ENCODE measurements at regions not wholly inside any gene's neighbourhood (a gene's known extent, or its start where the extent isn't known, plus 50 kb on each side); places are given as distances from the start of the nearest gene placed in this dataset.
"Not testable (repeated sequence)": the region's sequence is repeated elsewhere in the genome, so short reads cannot be mapped to it uniquely, and the experiment has no call there.

DNA sequence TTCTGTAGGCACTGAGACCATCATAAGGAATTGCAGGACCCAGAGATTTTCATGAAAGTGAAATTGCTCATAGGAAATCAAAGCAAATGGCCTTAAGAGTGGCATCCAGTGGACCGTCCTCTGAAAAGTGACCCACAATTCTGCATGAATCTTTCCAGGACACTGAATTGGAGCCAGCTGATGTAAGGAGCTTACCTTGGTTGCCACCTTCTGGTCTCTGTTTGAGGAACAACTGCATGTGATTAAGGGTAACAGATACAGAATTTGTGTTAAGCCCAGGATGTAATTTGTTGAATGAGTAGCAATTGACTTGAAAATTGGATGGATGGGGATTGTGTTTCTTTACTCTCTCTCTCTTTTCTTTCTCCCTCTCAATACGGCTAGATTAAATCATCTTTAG is 49.9 kb upstream of the GAS1 start:
- DNase-seq (ENCODE audit: low read depth) = no peak

GRCh38 chr9:86997951-86998350 is 50.6 kb upstream of the GAS1 start:
- DNase-seq (ENCODE audit: low read depth) = no peak

DNA sequence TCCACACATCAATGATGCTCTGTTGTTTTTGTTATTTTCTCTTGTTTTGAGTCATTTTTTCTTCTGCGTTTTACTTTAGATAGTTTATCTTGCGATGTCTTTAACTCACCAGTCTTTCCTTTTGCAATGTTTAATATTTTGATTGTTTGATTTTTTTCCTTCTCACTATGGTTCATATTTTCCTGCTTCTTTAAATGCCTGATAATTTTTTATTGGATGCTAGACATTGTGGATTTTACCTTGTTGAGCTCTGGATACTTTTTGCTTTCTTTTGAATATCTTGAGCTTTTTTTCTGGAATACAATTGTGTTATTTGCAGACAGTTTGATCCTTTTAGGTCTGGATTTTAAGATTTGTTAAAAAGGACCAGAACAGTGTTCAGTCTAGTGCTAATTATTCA is 55.2 kb upstream of the GAS1 start:
- DNase-seq (ENCODE audit: low read depth) = no peak

DNA sequence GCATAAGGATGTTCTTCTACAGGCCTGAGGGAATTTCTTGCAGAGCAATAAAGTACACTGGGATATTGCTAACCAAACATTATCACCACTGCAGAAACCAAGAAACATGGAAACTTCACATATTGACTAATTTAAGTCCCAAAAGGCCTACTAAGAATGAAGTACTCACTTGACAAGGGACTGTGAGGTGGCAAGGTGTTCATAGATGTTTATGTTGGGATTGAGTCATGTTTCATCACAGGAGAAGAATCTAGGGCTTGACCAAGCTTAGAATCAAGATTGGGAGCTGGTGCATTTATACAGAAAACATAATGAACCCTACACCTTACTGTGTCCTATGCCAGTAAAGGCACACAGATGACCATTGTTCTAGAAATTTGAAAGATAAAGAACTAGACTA is 56.7 kb upstream of the GAS1 start:
- DNase-seq (ENCODE audit: low read depth) = no peak

DNA sequence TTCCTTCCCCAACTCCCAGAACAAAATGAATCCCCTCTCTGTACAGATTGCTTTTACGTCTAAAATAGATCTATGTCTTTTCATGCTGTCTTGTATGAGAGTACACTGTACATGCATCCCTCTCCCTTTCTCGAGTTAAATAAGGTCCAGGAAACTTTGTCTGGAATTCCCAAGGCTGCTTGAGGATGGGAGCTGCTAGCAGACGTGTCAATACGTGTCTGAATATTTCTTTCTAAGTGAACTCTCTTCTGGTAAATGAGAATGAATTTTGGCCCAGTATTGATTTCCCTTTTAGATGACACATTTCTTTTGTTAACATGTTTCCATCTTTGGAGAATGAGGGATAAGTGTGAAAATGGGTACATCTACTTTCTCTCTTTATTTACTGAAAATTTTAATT is 59.6 kb upstream of the GAS1 start:
- no peak for DNase-seq (ENCODE audit: low read depth)

DNA sequence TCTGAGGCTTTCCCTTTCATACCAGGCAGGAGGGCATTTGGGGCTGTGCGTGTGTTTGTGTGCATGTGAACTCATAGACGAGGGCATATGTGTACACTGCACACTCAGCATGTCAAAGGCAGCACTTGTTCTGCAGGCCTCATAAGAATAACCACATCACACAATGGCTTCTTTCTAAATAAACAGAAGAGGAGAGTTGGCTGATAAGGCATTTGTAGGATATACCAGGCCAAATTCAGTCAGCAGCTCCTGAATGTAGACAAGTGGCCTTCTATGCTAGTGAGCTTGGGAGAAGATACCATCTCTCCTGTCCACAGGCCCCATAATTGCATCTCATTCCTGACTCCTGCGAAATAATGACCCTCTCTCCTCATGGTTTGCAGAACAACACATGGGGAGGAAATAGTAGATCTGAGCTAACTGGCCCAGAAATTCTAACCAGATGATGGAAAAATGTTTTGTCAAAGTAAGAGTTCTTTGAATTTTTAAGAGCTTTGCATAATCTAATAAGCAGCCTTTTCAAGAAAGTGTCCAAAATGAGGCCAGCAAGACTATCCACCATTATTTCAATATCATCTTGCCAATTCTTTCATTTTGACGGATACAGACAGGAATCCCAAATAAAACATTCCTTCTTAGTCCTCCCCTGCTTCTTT is 60.5 kb upstream of the GAS1 start:
- no peak for DNase-seq (ENCODE audit: low read depth)

DNA sequence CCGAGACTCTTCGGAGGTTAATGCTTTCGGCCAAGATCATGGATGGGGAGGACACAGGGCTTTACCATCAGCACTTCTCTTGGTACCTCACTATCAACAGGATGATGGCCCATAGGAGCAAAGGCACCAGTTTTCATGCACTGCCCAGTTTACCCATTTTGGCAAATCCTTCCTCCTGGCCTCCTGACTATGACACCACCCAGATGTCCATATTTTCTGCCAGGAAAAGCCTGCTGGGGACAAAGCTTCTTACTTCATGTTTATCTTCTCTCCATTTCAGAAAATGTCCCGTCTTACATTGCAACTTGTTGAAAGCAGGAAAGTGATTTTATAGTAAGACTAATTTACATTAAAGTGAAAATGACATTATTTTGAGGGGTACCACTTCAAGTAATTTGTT is 61.4 kb upstream of the GAS1 start:
- no peak for DNase-seq (ENCODE audit: low read depth)

DNA sequence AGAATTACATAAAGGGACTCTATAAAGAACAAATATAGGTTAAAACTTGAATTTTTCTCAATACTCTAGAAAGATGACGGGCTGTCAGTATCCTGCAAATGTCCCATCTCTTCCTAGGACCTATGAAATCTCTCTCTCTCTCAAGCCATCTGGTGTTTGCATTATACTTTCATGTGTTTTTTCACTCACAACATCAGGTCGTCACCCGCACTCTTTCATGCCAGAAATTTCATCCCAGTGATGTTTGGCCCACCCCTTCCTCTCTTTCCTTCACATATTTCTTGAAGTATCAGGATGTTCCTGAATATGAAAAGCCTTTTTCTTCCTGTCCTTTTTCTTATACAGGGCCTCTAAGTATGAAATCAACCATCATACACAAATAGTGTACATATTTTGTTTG is 63.3 kb upstream of the GAS1 start:
- DNase-seq (ENCODE audit: low read depth) = no peak

DNA sequence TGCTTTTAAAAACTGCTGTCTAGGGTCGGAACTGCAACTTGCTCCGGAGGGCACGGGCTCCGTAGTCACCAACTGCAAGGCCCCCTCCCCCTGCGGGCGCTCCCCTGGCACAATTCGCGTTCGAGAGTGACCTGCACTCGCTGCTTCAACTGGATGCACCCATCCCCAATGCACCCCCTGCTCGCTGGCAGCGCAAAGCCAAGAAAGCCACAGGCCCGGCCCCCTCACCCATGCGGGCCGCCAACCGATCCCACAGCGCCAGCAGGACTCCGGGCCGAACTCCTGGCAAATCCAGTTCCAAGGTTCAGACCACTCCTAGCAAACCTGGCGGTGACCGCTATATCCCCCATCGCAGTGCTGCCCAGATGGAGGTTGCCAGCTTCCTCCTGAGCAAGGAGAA is 64.2 kb upstream of the GAS1 start:
- no peak for DNase-seq (ENCODE audit: low read depth)

DNA sequence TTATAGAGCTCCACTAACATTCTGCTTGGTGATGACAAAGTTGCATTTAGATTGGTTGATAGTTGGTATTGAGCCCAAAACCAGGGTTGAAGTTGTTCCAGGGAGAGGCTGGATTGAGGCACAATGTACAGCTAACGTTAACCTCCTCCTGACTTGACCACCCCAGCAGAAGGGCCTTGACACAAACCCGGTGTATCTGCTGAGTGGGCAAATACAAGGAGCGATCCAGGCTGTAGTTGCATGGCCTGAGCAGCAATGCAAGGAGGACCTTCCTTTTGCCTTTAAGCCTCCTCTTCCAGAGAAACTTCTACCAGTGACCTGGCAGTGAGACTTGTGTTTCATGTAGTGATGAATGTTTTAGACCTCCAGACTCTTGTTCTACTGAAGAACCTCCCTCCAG is 66.2 kb upstream of the GAS1 start:
- no peak for DNase-seq (ENCODE audit: low read depth)

DNA sequence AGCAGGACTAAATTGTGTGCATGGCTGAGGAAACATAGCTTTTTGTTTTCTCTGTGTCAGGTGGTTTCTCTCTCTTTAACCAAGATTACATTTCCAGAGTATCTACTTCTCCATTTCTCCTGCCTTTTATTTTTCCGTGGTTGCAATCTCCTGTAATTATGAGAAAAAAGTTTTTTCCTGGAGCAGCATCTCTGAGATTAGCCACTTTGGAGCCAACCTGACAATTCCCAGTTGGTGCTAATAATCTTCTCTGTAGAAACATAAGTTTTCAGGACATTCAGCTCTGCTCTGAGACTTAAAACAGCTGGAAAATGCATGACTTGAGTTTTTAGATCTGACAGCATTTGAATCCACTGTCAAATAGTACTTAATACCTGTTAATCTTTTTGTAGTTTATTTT is 67.1 kb upstream of the GAS1 start:
- no peak for DNase-seq (ENCODE audit: low read depth)

- DNase-seq (ENCODE audit: low read depth) = no peak
These were observed 69.4 kb upstream of the GAS1 start for GRCh38 chr9:87016681-87017080.

- no peak for DNase-seq (ENCODE audit: low read depth)
These were observed 73.1 kb upstream of the GAS1 start for GRCh38 chr9:87020169-87020950.

- no peak for DNase-seq (ENCODE audit: low read depth)
These were observed 74.9 kb upstream of the GAS1 start for GRCh38 chr9:87022178-87022577.

- DNase-seq (ENCODE audit: low read depth) = no peak
These were observed 78.9 kb upstream of the GAS1 start for GRCh38 chr9:87026204-87026603.

- DNase-seq (ENCODE audit: low read depth) = not testable (repeated sequence)
These were observed 81.5 kb upstream of the GAS1 start for GRCh38 chr9:87028836-87029235.

GRCh38 chr9:87029905-87030304 is 82.6 kb upstream of the GAS1 start:
- DNase-seq (ENCODE audit: low read depth) = no peak

- DNase-seq (ENCODE audit: low read depth) = no peak
These were observed 87.5 kb upstream of the GAS1 start for GRCh38 chr9:87034841-87035240.

- no peak for DNase-seq (ENCODE audit: low read depth)
These were observed 88.6 kb upstream of the GAS1 start for GRCh38 chr9:87035879-87036278.

DNA sequence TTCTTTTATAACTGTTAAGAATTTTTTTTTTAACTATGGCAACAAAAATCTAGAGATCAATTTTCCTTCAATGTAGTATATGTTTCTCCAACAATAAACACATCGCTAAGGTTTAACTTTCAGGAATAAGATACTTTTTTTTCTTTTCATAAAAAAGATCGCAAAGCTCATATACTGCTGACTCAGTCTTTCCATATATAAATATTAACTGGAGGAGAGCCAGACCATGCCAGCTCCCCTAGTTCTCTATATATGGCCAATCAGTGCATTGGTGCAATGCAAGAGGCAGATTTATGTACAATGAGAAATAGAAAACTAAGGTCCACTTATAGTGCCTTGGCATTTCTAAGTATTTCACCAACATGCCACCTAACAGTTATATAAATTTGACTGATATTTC is 89.2 kb upstream of the GAS1 start:
- no peak for DNase-seq (ENCODE audit: low read depth)

DNA sequence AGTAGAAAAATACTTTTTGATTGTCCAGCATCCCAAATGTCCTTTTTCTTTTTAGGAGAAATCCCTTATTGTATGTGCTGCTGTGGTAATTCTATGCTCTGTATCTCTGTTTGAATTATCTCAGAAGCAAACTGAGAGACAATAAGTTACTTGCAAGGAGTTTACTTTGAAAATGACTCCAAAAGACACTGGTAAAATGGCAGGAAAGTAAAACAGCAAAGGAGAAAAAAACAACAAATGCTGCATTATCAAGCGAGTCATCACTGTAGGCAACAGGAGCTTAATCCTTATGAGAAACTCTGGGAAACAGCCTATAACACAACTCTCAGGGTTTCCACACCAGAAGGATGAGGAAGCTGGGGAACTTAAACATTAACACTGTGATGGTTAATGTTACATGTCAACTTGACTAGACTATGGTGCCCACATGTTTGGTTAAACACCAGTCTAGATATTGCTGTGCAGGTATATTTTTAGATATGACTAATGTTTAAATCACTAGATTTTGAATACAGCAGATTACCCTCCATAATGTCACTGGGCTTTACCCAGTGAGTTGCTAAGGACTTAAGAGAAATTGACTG is 92.6 kb upstream of the GAS1 start:
- DNase-seq (ENCODE audit: low read depth) = no peak

DNA sequence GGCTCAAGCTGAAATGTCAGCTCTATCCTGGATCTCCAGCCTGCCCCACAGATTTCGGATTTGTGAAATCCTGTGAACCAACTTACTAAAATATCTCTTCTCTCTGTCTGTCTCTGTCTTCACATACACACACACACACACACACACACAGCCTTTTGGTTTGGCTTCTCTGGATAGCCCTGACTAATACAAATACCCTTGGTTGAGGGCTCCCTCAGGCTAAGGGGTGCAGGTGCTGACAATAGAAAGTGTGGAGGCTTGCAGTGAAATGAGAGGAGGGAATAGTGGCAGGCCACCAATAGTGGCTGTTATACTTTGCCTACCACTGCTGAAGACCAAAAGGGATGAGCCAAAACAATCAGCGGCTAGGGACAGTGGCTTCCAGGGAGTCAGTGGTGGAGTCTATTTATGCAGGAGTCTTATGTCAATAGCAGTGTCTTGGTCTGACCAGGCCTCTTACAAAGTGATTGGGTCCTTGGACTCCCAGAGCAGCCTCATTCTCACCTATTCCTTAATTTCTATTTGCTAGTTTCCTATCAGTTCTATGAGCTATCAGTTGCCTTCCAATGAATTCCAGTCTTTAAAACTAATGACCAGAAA is 93.2 kb upstream of the GAS1 start:
- DNase-seq (ENCODE audit: low read depth) = no peak

Measured in Daoy (cell line).